T-helper 2 cell treated with Interferon-gamma antibody and Interleukin-4, amounts not matched to agents 100 ng/mL and 5 ng/mL, for 36 hours (primary cell): ENCODE measurements at regions not wholly inside any gene's neighbourhood (a gene's known extent, or its start where the extent isn't known, plus 50 kb on each side); places are given as distances from the start of the nearest gene placed in this dataset.
"Not testable (repeated sequence)": the region's sequence is repeated elsewhere in the genome, so short reads cannot be mapped to it uniquely, and the experiment has no call there.

Experiments used
- intact Hi-C: fragments of 100-400 bp; cut with micrococcal nuclease; formaldehyde crosslinking; loops from one replicate; pipeline ENCODE4 v1.15.1; 2023

GRCh38 chr7:12827219-12827821, 139.9 kb downstream of the ARL4A start:
- intact Hi-C loops, result no loop called here

GRCh38 chr7:12827920-12828319, 140.5 kb downstream of the ARL4A start:
- intact Hi-C loops, result no loop called here

GRCh38 chr7:12831024-12831423, 143.6 kb downstream of the ARL4A start:
- intact Hi-C loops, result no loop called here

- intact Hi-C loops, result no loop called here
Observed at GRCh38 chr7:12833829-12834228, 146.4 kb downstream of the ARL4A start.

GRCh38 chr7:12834782-12835181, 147.3 kb downstream of the ARL4A start:
- intact Hi-C loops, result no loop called here

GRCh38 chr7:12839508-12840153, 152.2 kb downstream of the ARL4A start:
- intact Hi-C loops, result no loop called here

GRCh38 chr7:12844732-12845131, 157.3 kb downstream of the ARL4A start:
- intact Hi-C loops, result not testable (repeated sequence)

GRCh38 chr7:12847001-12847400, 159.6 kb downstream of the ARL4A start:
- intact Hi-C loops, result no loop called here

GRCh38 chr7:12851142-12851541, 163.7 kb downstream of the ARL4A start:
- intact Hi-C loops, result no loop called here

- intact Hi-C loops, result no loop called here
Observed at GRCh38 chr7:12851841-12852240, 164.4 kb downstream of the ARL4A start.

GRCh38 chr7:12855036-12855435, 167.6 kb downstream of the ARL4A start:
- intact Hi-C loops, result no loop called here

GRCh38 chr7:12859761-12860160, 172.3 kb downstream of the ARL4A start:
- intact Hi-C loops, result no loop called here

GRCh38 chr7:12861070-12861469, 173.6 kb downstream of the ARL4A start:
- intact Hi-C loops, result no loop called here

- intact Hi-C loops, result no loop called here
Observed at GRCh38 chr7:12862146-12862545, 174.7 kb downstream of the ARL4A start.

GRCh38 chr7:12864470-12865046, 177.1 kb downstream of the ARL4A start:
- intact Hi-C loops, result no loop called here

- intact Hi-C loops, result no loop called here
Observed at GRCh38 chr7:12865593-12865992, 178.2 kb downstream of the ARL4A start.

GRCh38 chr7:12866207-12866606, 178.8 kb downstream of the ARL4A start:
- intact Hi-C loops, result no loop called here

- intact Hi-C loops, result no loop called here
Observed at GRCh38 chr7:12868027-12868426, 180.6 kb downstream of the ARL4A start.

GRCh38 chr7:12870219-12870618, 182.8 kb downstream of the ARL4A start:
- intact Hi-C loops, result no loop called here

GRCh38 chr7:12872487-12872886, 185.1 kb downstream of the ARL4A start:
- intact Hi-C loops, result no loop called here

GRCh38 chr7:12873571-12873970, 186.1 kb downstream of the ARL4A start:
- intact Hi-C loops, result no loop called here

- intact Hi-C loops, result no loop called here
Observed at GRCh38 chr7:12879139-12879538, 191.7 kb downstream of the ARL4A start.

GRCh38 chr7:12881712-12882111, 194.3 kb downstream of the ARL4A start:
- intact Hi-C loops, result no loop called here
